ENCODE measurements at regions not wholly inside any gene's neighbourhood (a gene's known extent, or its start where the extent isn't known, plus 50 kb on each side); places are given as distances from the start of the nearest gene placed in this dataset.

GRCh38 chr11:134640971-134641968 is 229.2 kb upstream of the B3GAT1 start:
- Histone ChIP-seq H2BK20ac (ENCODE audit: low read depth, low read length, poor library complexity, severe bottlenecking) (no peak overlapping the region), H3K79me2 (ENCODE audit: insufficient read depth, low read length) (no peaks in the 10 kb centered on the region), H2BK120ac (ENCODE audit: low read depth, low read length, poor library complexity, severe bottlenecking) (no peak overlapping the region), H3K23me2 (ENCODE audit: insufficient read length, low read depth, low read length, poor library complexity, severe bottlenecking) (no peaks in the 10 kb centered on the region), H3K14ac (ENCODE audit: insufficient read depth, low read length) (no peak overlapping the region), H3K27ac (ENCODE audit: insufficient read length, low read depth, low read length) (no peak overlapping the region), H3K4ac (ENCODE audit: low read depth, low read length) (no peak overlapping the region), H3K4me1 (ENCODE audit: insufficient read depth, low read length) (no peaks in the 10 kb centered on the region), H3T11ph (ENCODE audit: low read length) (no peak overlapping the region), H3K9me3 (ENCODE audit: control insufficient read depth, low read depth, low read length) (no peaks in the 10 kb centered on the region), H3K27me3 (ENCODE audit: insufficient read depth, low read length) (no peaks in the 10 kb centered on the region), H4K91ac (ENCODE audit: insufficient read length, low read depth, low read length) (no peak overlapping the region), H3K18ac (ENCODE audit: insufficient read length, low read depth, low read length) (no peak overlapping the region), H3K9ac (ENCODE audit: extremely low read depth, insufficient read length, low read length) (no peak overlapping the region), H4K5ac (ENCODE audit: insufficient read length, low read depth, low read length) (no peak overlapping the region), H2BK5ac (ENCODE audit: insufficient read length, low read length) (no peak overlapping the region), H2BK15ac (ENCODE audit: low read depth, low read length) (no peak overlapping the region), H2AK5ac (ENCODE audit: insufficient read length, low read length) (no peak overlapping the region), H3K79me1 (ENCODE audit: insufficient read depth, low read depth, low read length, poor library complexity, severe bottlenecking) (no peaks in the 10 kb centered on the region), H3K23ac (ENCODE audit: insufficient read length, low read depth, low read length) (no peak overlapping the region), H4K8ac (replicated peaks; ENCODE audit: insufficient read length, low read depth, low read length) (no peak overlapping the region), H3K4me2 (ENCODE audit: insufficient read depth, insufficient read length, low read length) (no peak overlapping the region), H2BK12ac (ENCODE audit: insufficient read length, low read depth, low read length) (no peak overlapping the region), H2AFZ (ENCODE audit: low read length) (no peak overlapping the region), H3K56ac (ENCODE audit: insufficient read length, low read depth, low read length) (no peak overlapping the region), H4K20me1 (ENCODE audit: control insufficient read depth, insufficient read depth, insufficient read length) (no peaks in the 10 kb centered on the region)
- no CpG with 5 or more reads among the region's 17 CpGs for WGBS (ENCODE audit: extremely low coverage, insufficient read length, low lambda C conversion rate)
- H3K9me3 Mint-ChIP-seq = no peaks in the 10 kb centered on the region
- H3K36me3 Mint-ChIP-seq (ENCODE audit: insufficient read depth in 1 of 3, low read depth in 3 of 3) = no peaks in the 10 kb centered on the region
- H3K27ac Mint-ChIP-seq = peak overlapping the region in 1 of 3 experiments; percentile 85; a peak in 1 of 7 replicates
- H3K27me3 Mint-ChIP-seq (ENCODE audit: low read depth) = peaks cover 27% of the 10 kb centered on the region
- DNase-seq = no peak
- peaks cover 27 to 35% of the 10 kb centered on the region in 2 experiments for H3K4me1 Mint-ChIP-seq
- no peak for TF ChIP-seq CTCF (conservative IDR thresholded peaks at IDR 0.05)
- no peak overlapping the region for H3K4me3 Mint-ChIP-seq
